SJSA1 (cell line): ENCODE measurements at regions not wholly inside any gene's neighbourhood (a gene's known extent, or its start where the extent isn't known, plus 50 kb on each side); places are given as distances from the start of the nearest gene placed in this dataset.

Source experiments
- DNase-seq, 2 experiments: peaks; one replicate each; pipeline ENCODE4 v3.0.0-alpha.2; 2015 to 2020; ENCODE audit warnings: low spot score in 2 of 2, low read depth in 1 of 2
- H3K27ac ChIP-seq: fragments of 250-450 bp; sonication (Bioruptor Pico); 2 replicates; pipeline ENCODE4 v1.5.1; 2020; ENCODE audit warnings: mild to moderate bottlenecking, moderate library complexity
- H3K27me3 ChIP-seq: fragments of 250-450 bp; sonication (Bioruptor Pico); replicated peaks from 2 replicates; pipeline ENCODE4 v1.5.1; 2020; ENCODE audit warnings: mild to moderate bottlenecking, moderate library complexity
- H3K36me3 ChIP-seq: fragments of 250-450 bp; sonication (Bioruptor Pico); 2 replicates; pipeline ENCODE4 v1.5.1; 2020; ENCODE audit warnings: mild to moderate bottlenecking
- H3K4me1 ChIP-seq: fragments of 250-450 bp; sonication (Bioruptor Pico); replicated peaks from 2 replicates; pipeline ENCODE4 v1.6.1; 2021; ENCODE audit warnings: mild to moderate bottlenecking
- H3K4me3 ChIP-seq: fragments of 250-450 bp; sonication (Bioruptor Pico); 2 replicates; pipeline ENCODE4 v1.5.1; 2020; ENCODE audit warnings: mild to moderate bottlenecking
- H3K9me3 ChIP-seq: fragments of 250-450 bp; sonication (Bioruptor Pico); replicated peaks from 2 replicates; pipeline ENCODE4 v1.5.1; 2020; ENCODE audit warnings: mild to moderate bottlenecking

DNA sequence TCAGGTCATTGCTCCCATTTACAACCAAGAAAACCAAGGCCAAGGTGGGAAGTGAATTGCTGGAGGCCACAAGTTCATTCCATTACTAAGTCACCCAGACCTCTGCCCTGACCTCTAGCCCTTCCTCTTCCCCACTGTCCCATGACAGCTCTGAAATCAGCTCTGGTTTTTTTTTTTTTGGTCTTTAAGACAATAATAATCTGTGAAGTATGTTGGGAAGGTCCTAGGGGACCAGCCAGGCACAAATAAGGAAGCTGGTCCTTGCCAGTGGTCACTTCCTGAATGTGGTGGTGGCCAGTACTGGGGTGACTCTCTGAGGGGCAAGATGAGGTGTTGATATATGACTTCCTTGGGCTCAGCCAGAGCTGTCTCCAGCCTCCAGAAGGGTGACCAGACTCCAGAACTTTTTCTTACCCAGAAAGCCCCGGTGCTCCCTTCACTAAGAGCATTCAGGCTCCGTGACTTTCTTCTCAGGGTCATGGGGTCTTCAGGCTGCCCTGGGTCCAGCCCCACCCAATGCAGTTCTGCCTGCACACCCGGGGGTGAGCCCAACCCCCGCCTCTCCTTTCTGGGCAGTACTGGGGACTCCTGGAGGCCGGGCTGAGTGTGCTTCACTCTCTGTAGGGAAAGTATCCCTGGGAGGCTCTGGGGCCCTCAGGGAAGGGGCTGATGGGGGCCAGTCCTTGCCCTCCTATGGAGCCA lies 159.6 kb downstream of the PTPRU start:
- no peaks in the 10 kb centered on the region for H3K36me3 ChIP-seq
- H3K27me3 ChIP-seq = no peaks in the 10 kb centered on the region
- H3K4me3 ChIP-seq = no peak overlapping the region
- H3K4me1 ChIP-seq = no peaks in the 10 kb centered on the region
- peaks cover 3% of the 10 kb centered on the region; the same call in 1 of the 2 replicates for H3K9me3 ChIP-seq
- no peak overlapping the region for H3K27ac ChIP-seq
- DNase-seq = peak in 1 of 2 experiments; percentile 27

DNA sequence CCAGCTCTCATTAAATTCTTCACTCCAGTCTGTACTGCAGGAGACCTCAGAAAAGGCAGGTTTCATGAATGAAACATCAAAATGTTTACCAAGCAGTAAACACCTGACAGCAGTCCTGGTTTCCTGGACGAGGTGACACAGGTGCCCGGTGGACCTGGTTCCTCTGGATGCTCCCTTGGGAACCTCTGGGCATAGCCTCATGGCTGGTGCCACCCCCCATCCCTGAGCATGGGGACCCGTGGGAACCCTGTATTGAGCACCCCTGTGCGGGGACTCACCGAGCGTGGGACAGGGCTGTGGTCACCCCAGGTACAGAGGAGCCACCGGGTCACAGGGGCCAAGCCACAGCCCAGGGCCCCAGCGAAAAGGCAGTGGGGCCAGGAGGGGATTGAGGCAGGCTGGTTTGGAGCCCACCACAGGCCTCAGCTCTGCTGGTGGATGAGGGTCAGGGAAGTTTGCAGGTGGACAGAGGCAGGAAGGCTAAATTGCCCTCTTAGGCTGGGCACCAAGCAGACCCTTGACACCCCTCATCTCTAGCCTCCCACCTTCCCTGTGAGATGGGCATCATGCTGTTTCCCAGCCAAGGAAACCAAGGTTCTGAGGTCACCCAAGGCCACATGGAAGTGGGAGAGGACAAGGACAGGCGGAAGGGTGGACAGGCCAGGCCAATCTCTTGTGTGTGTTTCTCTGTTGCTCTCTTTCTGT lies 158.4 kb downstream of the PTPRU start:
- no peaks in the 10 kb centered on the region for H3K36me3 ChIP-seq
- peaks cover 3% of the 10 kb centered on the region; the same call in 1 of the 2 replicates for H3K9me3 ChIP-seq
- peak in 1 of 2 experiments; percentile 33 for DNase-seq
- no peak overlapping the region for H3K4me3 ChIP-seq
- no peak overlapping the region for H3K27ac ChIP-seq
- H3K4me1 ChIP-seq = no peaks in the 10 kb centered on the region
- H3K27me3 ChIP-seq = no peaks in the 10 kb centered on the region

DNA sequence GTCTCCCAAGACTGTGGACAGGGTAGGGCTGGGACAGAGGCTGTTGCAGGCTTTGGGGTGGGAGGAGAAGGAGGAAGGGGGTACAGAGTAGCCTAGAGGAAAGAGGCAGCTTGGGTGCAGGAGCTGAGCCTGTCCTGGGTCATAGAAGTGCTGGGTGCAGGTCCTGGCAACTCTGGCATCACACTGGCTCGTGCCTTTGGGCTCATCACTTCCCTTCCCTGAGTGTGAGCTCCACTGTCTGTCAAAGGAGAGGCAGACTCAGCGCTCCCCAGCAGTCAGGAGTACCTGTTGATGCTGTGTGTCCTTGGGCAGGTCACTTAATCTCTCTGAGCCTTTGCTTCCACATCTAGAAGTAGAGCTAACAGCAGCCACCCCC lies 157.1 kb downstream of the PTPRU start:
- H3K9me3 ChIP-seq = no peaks in the 10 kb centered on the region
- H3K4me3 ChIP-seq = no peak overlapping the region
- peak in 1 of 2 experiments; percentile 34 for DNase-seq
- no peaks in the 10 kb centered on the region for H3K36me3 ChIP-seq
- no peaks in the 10 kb centered on the region for H3K27me3 ChIP-seq
- no peaks in the 10 kb centered on the region for H3K4me1 ChIP-seq
- H3K27ac ChIP-seq = no peak overlapping the region

DNA sequence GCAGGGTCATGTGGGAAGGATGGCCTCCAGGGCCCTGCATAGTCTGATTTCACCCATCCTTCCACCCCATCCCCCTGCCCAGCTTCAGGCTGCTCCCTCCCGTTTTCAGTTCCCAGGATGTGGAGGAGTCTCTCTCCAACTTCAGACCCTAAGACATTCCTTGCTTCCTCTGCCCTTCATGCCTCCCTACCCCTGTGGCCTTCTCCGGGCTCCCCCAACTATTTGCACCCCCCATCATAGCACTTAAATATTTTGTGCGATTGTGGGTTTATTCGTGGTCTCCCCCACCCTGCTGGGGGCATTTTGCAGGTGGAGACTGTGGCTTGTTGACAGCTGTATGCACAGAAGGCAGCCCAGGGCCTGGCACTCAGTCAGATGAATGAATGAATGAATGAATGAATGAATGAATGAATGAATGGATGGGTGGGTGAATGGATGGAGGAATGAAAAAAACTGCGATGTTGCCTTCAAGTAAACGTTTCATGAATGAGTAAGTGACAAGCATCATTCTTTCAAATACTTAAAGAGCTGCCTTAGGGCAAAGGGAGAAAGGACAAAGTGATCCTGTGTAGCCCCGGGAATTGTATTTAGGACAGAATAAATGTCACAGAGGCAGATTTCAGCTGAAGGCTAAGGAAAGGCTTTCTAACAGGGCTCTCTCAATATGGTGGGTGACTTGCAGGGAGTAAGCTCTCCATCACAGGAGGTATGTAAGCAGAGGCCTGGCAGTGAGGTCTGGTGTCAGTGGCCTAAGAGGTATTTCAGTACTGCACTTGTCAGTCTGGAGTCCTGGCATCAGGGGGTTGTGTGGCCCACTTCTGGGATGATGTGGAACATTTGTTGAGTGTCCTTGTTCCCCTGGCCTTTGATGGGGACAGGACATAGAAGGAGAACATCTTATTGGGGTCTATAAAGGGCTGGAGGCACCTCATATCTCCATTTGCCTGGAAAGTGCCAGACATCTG lies 156.4 kb downstream of the PTPRU start:
- peak in 1 of 2 experiments; percentile 24 for DNase-seq
- Histone ChIP-seq H3K36me3 (no peaks in the 10 kb centered on the region), H3K4me3 (no peak overlapping the region), H3K9me3 (no peaks in the 10 kb centered on the region), H3K27ac (no peak overlapping the region), H3K27me3 (no peaks in the 10 kb centered on the region), H3K4me1 (no peaks in the 10 kb centered on the region)

DNA sequence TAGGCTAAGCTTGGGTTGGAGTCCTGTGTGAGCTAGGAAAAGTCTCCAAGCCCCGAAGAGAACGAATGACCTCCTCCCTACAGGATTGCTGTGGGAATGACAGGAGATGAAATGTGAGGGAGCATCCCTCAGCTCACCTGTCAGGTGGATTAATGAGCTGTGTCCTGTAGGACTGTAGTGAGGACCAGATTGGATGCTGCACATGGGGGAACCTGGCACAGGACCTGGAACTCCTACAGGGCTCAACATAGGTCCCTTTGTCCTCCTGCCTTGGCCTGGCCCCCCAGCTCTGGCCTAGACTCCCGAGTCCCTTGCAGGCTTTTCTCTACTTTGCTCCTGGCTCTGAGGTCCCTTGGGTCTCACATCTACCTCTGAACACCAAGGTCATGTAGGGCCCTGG lies 155.7 kb downstream of the PTPRU start:
- H3K36me3 ChIP-seq = no peaks in the 10 kb centered on the region
- H3K4me1 ChIP-seq = no peaks in the 10 kb centered on the region
- no peak overlapping the region for H3K4me3 ChIP-seq
- no peaks in the 10 kb centered on the region for H3K9me3 ChIP-seq
- no peaks in the 10 kb centered on the region for H3K27me3 ChIP-seq
- no peak overlapping the region for H3K27ac ChIP-seq
- DNase-seq = peak in 1 of 2 experiments; percentile 18

- no peaks in the 10 kb centered on the region for H3K36me3 ChIP-seq
- no peak overlapping the region for H3K4me3 ChIP-seq
- no peak overlapping the region for H3K27ac ChIP-seq
- DNase-seq = peak in 1 of 2 experiments; percentile 23
- H3K27me3 ChIP-seq = no peaks in the 10 kb centered on the region
- H3K9me3 ChIP-seq = no peaks in the 10 kb centered on the region
- H3K4me1 ChIP-seq = no peaks in the 10 kb centered on the region
Observed at GRCh38 chr1:29391362-29391880, 155.1 kb downstream of the PTPRU start.

DNA sequence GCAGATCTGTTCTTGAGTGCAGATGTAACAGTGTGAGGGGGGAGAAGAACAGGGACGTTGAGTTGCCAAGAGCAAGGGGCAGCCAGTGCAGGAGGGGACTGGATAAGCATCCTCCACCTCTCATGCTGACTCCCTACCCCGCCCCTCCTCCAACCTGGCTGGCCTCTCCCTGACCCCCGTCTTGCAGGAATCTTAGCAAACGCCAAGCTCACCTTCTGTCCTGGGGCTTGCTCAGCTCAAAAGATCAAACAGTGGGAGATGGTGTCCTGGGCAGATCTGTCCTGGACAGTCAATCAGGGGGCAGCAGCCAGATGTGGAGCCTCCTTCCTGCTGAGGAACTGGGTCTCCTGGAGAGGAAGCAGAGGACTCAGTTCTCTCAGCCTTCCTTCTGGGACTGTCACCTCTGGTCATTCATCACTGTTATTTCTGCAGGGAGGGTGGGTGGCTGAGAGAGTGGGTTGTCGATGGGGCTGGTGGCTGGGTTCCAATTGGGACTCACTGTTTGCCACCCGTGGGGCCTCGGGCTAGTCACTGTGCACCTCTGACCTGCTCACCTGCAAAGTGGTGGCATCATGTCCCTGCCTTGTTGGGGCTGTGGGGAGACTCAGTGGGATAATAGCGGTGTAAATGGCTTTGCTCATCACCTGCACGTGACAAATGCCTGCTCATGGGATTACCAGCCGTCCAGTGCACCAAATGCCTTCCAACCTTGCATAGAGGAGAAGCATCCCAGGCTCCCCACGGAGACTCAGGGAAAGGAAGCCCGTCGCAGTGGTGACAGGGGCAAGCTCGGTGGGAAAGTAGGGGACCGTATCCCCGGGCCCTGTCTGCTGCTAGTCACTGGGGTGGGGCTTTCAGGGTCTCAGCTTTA lies 154.4 kb downstream of the PTPRU start:
- Histone ChIP-seq H3K4me1 (no peaks in the 10 kb centered on the region), H3K27me3 (no peaks in the 10 kb centered on the region), H3K9me3 (no peaks in the 10 kb centered on the region), H3K36me3 (no peaks in the 10 kb centered on the region), H3K27ac (no peak overlapping the region), H3K4me3 (no peak overlapping the region)
- DNase-seq = peak in 1 of 2 experiments; percentile 39

- no peak overlapping the region for H3K4me3 ChIP-seq
- no peaks in the 10 kb centered on the region for H3K4me1 ChIP-seq
- DNase-seq = no peak
- H3K9me3 ChIP-seq = no peaks in the 10 kb centered on the region
- no peak overlapping the region for H3K27ac ChIP-seq
- H3K27me3 ChIP-seq = no peaks in the 10 kb centered on the region
- no peaks in the 10 kb centered on the region for H3K36me3 ChIP-seq
Observed at GRCh38 chr1:29390075-29390474, 153.8 kb downstream of the PTPRU start.

GRCh38 chr1:29389533-29390041 lies 153.3 kb downstream of the PTPRU start:
- Histone ChIP-seq H3K27ac (no peak overlapping the region), H3K36me3 (no peaks in the 10 kb centered on the region)
- DNase-seq = peak in 1 of 2 experiments; percentile 22

GRCh38 chr1:29388884-29389283 lies 152.6 kb downstream of the PTPRU start:
- Histone ChIP-seq H3K4me3 (no peak overlapping the region), H3K4me1 (no peaks in the 10 kb centered on the region), H3K9me3 (no peaks in the 10 kb centered on the region), H3K27me3 (no peaks in the 10 kb centered on the region), H3K36me3 (no peaks in the 10 kb centered on the region), H3K27ac (no peak overlapping the region)
- no peak for DNase-seq

More at GRCh38 chr1:29389533-29390041, 153.3 kb downstream of the PTPRU start:
- Histone ChIP-seq H3K4me3 (no peak overlapping the region), H3K4me1 (no peaks in the 10 kb centered on the region), H3K9me3 (no peaks in the 10 kb centered on the region), H3K27me3 (no peaks in the 10 kb centered on the region)

GRCh38 chr1:29388170-29388569 lies 151.8 kb downstream of the PTPRU start:
- Histone ChIP-seq H3K4me1 (no peaks in the 10 kb centered on the region), H3K27me3 (no peaks in the 10 kb centered on the region), H3K4me3 (no peak overlapping the region), H3K27ac (no peak overlapping the region), H3K36me3 (no peaks in the 10 kb centered on the region), H3K9me3 (no peaks in the 10 kb centered on the region)
- peak in 1 of 2 experiments; percentile 21 for DNase-seq

GRCh38 chr1:29387210-29387609 lies 150.9 kb downstream of the PTPRU start:
- no peak overlapping the region for H3K27ac ChIP-seq

More at GRCh38 chr1:29387210-29387609, 150.9 kb downstream of the PTPRU start:
- peak in 1 of 2 experiments; percentile 28 for DNase-seq
- Histone ChIP-seq H3K4me3 (no peak overlapping the region), H3K36me3 (no peaks in the 10 kb centered on the region), H3K4me1 (no peaks in the 10 kb centered on the region), H3K27me3 (no peaks in the 10 kb centered on the region), H3K9me3 (no peaks in the 10 kb centered on the region)
